ENCODE measurements at regions not wholly inside any gene's neighbourhood (a gene's known extent, or its start where the extent isn't known, plus 50 kb on each side); places are given as distances from the start of the nearest gene placed in this dataset.
A peak's percentile ranks its signal among the peaks of the same experiment; 100 is the strongest.

DNA sequence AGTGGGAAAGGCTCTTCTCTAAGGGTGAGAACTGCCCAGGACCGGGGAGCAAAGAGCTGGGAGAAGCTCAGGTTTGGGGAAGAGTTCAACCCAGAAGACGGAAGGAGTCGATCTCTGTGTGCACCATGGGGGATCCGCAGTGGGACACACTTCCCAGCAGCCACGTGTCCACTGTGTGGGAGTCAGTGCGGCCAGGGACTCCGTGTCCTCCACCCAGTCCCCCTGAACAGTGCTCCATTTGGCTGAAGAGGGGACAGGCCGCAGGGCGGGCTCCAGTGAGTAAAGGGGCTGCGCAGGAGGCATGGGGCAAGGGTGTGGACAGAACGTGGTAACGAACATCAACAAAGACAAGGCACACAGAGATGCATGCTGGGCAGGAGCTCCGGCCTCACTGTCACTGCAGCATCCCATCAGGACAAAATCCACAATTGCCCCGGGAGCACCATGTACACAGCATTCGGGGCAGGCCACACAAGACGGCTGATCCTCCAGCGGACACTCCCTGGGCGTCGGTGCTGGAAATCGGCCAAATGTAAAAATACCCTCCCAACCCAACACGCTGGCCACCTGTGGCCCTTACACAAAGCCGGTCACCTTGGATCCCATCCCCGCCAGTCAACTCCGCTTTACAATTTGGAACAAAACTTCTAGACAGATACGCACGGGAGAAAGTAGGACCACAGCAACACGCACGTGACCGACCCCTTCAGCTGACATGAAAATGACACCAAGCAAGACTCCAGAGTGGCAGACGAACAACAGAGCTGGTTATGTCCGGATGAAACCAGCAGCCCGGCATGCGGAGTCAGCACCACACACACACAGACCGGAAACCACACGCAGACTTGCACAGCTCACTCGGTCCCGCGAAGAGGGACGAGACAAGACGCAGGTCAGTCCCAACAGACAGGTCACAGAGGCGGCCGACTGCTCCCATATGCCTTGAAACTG lies 366.8 kb downstream of the SHANK2 start:
- TF ChIP-seq, protein P1, sequence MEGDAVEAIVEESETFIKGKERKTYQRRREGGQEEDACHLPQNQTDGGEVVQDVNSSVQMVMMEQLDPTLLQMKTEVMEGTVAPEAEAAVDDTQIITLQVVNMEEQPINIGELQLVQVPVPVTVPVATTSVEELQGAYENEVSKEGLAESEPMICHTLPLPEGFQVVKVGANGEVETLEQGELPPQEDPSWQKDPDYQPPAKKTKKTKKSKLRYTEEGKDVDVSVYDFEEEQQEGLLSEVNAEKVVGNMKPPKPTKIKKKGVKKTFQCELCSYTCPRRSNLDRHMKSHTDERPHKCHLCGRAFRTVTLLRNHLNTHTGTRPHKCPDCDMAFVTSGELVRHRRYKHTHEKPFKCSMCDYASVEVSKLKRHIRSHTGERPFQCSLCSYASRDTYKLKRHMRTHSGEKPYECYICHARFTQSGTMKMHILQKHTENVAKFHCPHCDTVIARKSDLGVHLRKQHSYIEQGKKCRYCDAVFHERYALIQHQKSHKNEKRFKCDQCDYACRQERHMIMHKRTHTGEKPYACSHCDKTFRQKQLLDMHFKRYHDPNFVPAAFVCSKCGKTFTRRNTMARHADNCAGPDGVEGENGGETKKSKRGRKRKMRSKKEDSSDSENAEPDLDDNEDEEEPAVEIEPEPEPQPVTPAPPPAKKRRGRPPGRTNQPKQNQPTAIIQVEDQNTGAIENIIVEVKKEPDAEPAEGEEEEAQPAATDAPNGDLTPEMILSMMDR (IDR thresholded peaks at IDR 0.05; ENCODE audit: unreplicated experiment): no peak
- peaks cover 4% of the 10 kb centered on the region for H3K4me1 Mint-ChIP-seq (ENCODE audit: low read depth)
- no peak overlapping the region for H3K4me3 Mint-ChIP-seq (ENCODE audit: low read depth)
- H3K27ac Mint-ChIP-seq: no peak overlapping the region
- H3K27me3 Mint-ChIP-seq: no peaks in the 10 kb centered on the region
- DNase-seq (ENCODE audit: low spot score, unreplicated experiment): no peak
- peaks cover 14% of the 10 kb centered on the region for H3K36me3 Mint-ChIP-seq (ENCODE audit: insufficient read depth)
- H3K9me3 Mint-ChIP-seq (ENCODE audit: low read depth): no peaks in the 10 kb centered on the region

DNA sequence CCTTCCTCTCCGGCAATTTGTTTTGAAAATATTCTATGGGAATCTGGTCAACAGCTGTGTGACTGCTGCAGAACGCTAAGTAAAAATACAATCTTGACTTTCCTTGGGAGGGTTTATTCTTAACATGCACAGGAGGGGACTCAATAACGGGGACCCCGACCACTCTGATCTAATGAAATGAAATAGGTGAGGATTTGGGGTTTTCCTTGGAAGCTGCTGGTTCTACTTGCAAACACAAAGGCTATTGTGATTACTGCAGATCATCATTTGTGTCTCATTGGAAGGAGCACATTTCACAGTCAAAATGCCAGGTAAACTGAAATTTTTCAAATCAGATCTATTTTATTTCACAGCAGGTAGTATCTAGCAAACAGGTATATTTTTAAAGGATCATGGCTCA lies 366.1 kb downstream of the SHANK2 start:
- H3K4me3 Mint-ChIP-seq (ENCODE audit: low read depth): no peak overlapping the region
- H3K27ac Mint-ChIP-seq: no peak overlapping the region
- no peaks in the 10 kb centered on the region for H3K27me3 Mint-ChIP-seq
- TF ChIP-seq, protein P1 (IDR thresholded peaks at IDR 0.05; ENCODE audit: unreplicated experiment): no peak
- H3K36me3 Mint-ChIP-seq (ENCODE audit: insufficient read depth): peaks cover 14% of the 10 kb centered on the region
- H3K9me3 Mint-ChIP-seq (ENCODE audit: low read depth): no peaks in the 10 kb centered on the region
- DNase-seq (ENCODE audit: low spot score, unreplicated experiment): no peak
- peaks cover 4% of the 10 kb centered on the region for H3K4me1 Mint-ChIP-seq (ENCODE audit: low read depth)

DNA sequence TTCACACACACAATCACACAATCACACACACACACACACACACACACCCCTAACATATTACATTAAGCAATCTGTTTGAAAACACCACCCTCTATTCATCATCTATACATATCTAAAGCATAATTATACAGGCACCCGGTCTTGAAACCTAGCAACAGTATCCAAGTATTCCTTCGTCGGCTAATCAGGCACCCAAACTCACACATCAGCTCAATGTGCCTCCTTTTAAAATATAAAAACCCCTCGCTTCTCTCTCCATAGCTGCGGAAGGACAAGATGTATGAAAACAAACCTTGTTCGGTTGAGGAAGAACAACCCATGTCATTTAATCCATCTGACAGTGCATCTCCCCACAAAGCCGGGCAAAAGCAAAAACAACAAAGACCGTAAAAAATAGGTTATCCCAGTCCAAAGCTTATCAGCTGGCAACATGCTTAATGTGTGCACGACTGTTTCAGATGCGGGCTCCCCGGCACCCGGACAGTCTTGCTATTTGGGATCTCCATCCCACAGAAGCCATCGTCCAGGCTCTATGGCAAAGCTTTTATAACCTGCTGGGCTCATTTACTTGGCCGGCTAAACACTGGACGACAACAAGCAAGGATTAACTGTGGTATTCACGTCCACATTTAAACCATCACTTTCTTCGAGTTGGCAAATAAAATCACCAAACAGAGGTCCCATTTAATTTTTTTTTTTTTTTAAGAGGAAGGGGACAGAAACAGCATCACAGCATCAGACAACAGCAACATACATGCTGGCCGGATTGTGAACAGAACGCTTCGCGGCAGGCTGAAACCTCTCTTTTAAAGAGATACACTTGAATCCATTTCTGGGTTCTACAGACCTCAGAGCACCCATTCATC lies 365.5 kb downstream of the SHANK2 start:
- no peak for DNase-seq (ENCODE audit: low spot score, unreplicated experiment)
- H3K27ac Mint-ChIP-seq: no peak overlapping the region

DNA sequence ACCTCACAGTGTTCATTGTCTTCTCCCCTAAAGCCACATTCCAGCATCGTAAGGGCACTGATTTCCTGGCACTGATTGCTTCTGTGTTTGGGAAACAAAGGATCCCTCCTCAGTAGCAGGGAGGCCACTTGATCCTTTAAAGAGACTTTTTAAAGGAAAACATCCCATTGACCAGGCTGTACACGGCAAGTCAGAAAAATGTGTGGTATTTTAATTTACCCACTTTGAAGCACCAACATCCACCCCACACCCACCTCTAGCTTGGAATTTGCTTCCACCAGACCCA lies 364.9 kb downstream of the SHANK2 start:
- H3K9me3 Mint-ChIP-seq (ENCODE audit: low read depth): no peaks in the 10 kb centered on the region
- TF ChIP-seq, protein P1 (IDR thresholded peaks at IDR 0.05; ENCODE audit: unreplicated experiment): no peak
- no peak for DNase-seq (ENCODE audit: low spot score, unreplicated experiment)
- no peaks in the 10 kb centered on the region for H3K27me3 Mint-ChIP-seq
- H3K4me3 Mint-ChIP-seq (ENCODE audit: low read depth): no peak overlapping the region
- peak overlapping the region; percentile 70 for H3K27ac Mint-ChIP-seq
- peaks cover 16% of the 10 kb centered on the region for H3K36me3 Mint-ChIP-seq (ENCODE audit: insufficient read depth)
- peaks cover 4% of the 10 kb centered on the region for H3K4me1 Mint-ChIP-seq (ENCODE audit: low read depth)

More for the DNA sequence above, 365.5 kb downstream of the SHANK2 start:
- Mint-ChIP-seq H3K9me3 (ENCODE audit: low read depth) (no peaks in the 10 kb centered on the region), H3K4me3 (ENCODE audit: low read depth) (no peak overlapping the region), H3K27me3 (no peaks in the 10 kb centered on the region), H3K4me1 (ENCODE audit: low read depth) (peaks cover 4% of the 10 kb centered on the region), H3K36me3 (ENCODE audit: insufficient read depth) (peaks cover 16% of the 10 kb centered on the region)
- TF ChIP-seq, protein P1 (IDR thresholded peaks at IDR 0.05; ENCODE audit: unreplicated experiment): no peak

DNA sequence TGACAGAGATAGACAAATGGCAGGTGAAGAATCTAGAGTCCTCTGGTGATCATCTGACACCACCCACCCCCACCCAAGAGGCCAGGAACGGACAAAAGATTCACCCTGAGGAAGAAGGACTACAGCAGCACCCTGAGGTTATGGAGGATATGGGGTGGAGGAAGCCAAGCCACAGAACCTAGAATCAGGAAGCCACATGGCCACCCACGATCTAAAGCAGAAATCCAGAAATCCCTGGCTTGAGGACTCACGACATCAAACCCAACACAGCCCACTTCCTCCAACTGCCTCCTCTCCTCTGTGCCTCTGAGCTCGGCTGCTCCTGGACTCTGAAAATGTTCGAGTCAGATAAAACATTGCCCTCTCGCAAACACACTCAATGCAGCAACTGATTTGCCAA lies 364.3 kb downstream of the SHANK2 start:
- Mint-ChIP-seq H3K27me3 (no peaks in the 10 kb centered on the region), H3K36me3 (ENCODE audit: insufficient read depth) (peaks cover 18% of the 10 kb centered on the region), H3K9me3 (ENCODE audit: low read depth) (no peaks in the 10 kb centered on the region)

More for the DNA sequence above, 364.3 kb downstream of the SHANK2 start:
- DNase-seq (ENCODE audit: low spot score, unreplicated experiment): no peak
- Mint-ChIP-seq H3K4me1 (ENCODE audit: low read depth) (peaks cover 4% of the 10 kb centered on the region), H3K27ac (no peak overlapping the region), H3K4me3 (ENCODE audit: low read depth) (no peak overlapping the region)
- TF ChIP-seq, protein P1 (IDR thresholded peaks at IDR 0.05; ENCODE audit: unreplicated experiment): no peak
